ENCODE measurements at regions not wholly inside any gene's neighbourhood (a gene's known extent, or its start where the extent isn't known, plus 50 kb on each side); places are given as distances from the start of the nearest gene placed in this dataset.
A peak's percentile ranks its signal among the peaks of the same experiment; 100 is the strongest.
"Not testable (repeated sequence)": the region's sequence is repeated elsewhere in the genome, so short reads cannot be mapped to it uniquely, and the experiment has no call there.

DNA sequence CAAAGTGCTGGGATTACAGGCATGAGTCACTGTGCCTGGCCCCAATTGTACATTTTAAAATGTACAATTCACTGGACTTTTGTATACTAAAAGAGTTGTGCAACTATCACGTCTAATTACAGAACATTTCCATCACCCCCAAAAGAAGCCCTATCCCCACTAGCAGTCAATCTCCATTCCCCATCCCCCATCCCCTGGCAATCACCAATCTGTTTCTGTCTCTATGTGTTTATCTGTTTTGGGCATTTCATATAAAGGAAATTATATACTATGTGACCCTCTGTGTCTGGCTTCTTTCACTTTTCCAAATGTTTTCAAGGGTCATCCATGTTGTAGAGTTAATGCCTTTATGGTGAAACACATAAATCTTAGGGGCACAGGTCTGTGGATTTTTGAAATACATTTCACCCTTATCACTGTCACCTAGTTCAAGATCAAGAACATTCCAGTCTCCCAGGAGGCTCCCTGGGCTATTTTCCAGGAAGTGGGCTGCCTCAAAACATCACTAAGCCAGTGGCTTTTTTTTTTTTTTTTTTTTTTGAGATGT, 129.2 kb downstream of the CRLF3 start:
- BruUV-seq (replicated peaks); H3K4me3 ChIP-seq (replicated peaks in 1 of 2; ENCODE audit: low read depth in 1 of 2, low read length in 2 of 2); H3K79me2 ChIP-seq (ENCODE audit: insufficient read depth, low read length); ATAC-seq; H3K36me3 ChIP-seq (ENCODE audit: control insufficient read depth in 1 of 2, insufficient read depth in 2 of 2, low read length in 2 of 2); H3K27me3 ChIP-seq (ENCODE audit: insufficient read depth, low read length); H3K9me2 ChIP-seq (ENCODE audit: insufficient read depth); CTCF ChIA-PET; intact Hi-C loops (cut with micrococcal nuclease); H4K20me1 ChIP-seq (ENCODE audit: insufficient read depth); H3K9me3 ChIP-seq (ENCODE audit: control insufficient read depth in 1 of 2, insufficient read depth in 1 of 2, low read depth in 1 of 2, low read length in 2 of 2); RAD21 ChIA-PET (ENCODE audit: low non-redundant PET in 1 of 2, low total read pairs in 2 of 2, uncharacterized antibody in 2 of 2, unreplicated experiment in 2 of 2); DNase-seq (ENCODE audit: low read depth, low spot score); POLR2A ChIA-PET: not testable (repeated sequence)
- Histone ChIP-seq H3K4me2 (ENCODE audit: low read length) (peak overlapping the region; percentile 57), H3K4me1 (ENCODE audit: control insufficient read depth in 1 of 2, insufficient read depth in 2 of 2, low read length in 2 of 2) (peaks cover 3 to 13% of the 10 kb centered on the region in 2 experiments; a peak in 3 of 4 replicates), H3K27ac (ENCODE audit: low read depth, low read length) (peak overlapping the region; percentile 41; the same call in 1 of the 2 replicates), H3K9ac (ENCODE audit: low read length) (peak overlapping the region; percentile 27; the same call in 1 of the 2 replicates), H2AFZ (ENCODE audit: low read depth, low read length, poor library complexity, severe bottlenecking) (peak overlapping the region; percentile 88)

DNA sequence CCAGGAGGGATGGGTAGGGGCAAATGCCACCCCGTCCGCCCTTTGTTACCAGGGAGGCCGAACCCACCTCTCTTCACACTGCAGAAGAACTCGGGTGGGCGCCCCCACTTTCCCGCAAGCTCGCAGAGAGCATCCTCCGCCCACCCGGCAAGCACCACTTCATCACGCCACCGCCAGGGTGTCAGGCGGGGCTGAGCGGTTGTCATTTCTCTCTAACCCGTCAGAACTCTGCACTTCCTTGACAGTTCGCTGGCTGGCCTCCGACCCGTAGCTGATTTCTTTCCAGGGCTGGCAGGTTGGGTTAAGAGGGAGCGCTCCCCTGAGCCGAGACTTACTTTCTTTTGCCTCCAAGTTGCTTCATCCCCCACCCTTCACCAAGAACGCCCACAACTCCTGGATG, 130.7 kb downstream of the CRLF3 start:
- intact Hi-C loops (cut with micrococcal nuclease); POLR2A ChIA-PET; H3K36me3 ChIP-seq (ENCODE audit: control insufficient read depth in 1 of 2, insufficient read depth in 2 of 2, low read length in 2 of 2); H3K9me3 ChIP-seq (ENCODE audit: control insufficient read depth in 1 of 2, insufficient read depth in 1 of 2, low read depth in 1 of 2, low read length in 2 of 2); H3K27me3 ChIP-seq (ENCODE audit: insufficient read depth, low read length); DNase-seq (ENCODE audit: low read depth, low spot score); RAD21 ChIA-PET (ENCODE audit: low non-redundant PET in 1 of 2, low total read pairs in 2 of 2, uncharacterized antibody in 2 of 2, unreplicated experiment in 2 of 2); H3K9ac ChIP-seq (ENCODE audit: low read length); H4K20me1 ChIP-seq (ENCODE audit: insufficient read depth); H3K9me2 ChIP-seq (ENCODE audit: insufficient read depth); H2AFZ ChIP-seq (ENCODE audit: low read depth, low read length, poor library complexity, severe bottlenecking); H3K79me2 ChIP-seq (ENCODE audit: insufficient read depth, low read length); H3K4me3 ChIP-seq (replicated peaks in 1 of 2; ENCODE audit: low read depth in 1 of 2, low read length in 2 of 2); BruUV-seq (replicated peaks); ATAC-seq; H3K27ac ChIP-seq (ENCODE audit: low read depth, low read length); H3K4me2 ChIP-seq (ENCODE audit: low read length); CTCF ChIA-PET: not testable (repeated sequence)
- peaks cover 3 to 13% of the 10 kb centered on the region in 2 experiments; a peak in 3 of 4 replicates for H3K4me1 ChIP-seq (ENCODE audit: control insufficient read depth in 1 of 2, insufficient read depth in 2 of 2, low read length in 2 of 2)

DNA sequence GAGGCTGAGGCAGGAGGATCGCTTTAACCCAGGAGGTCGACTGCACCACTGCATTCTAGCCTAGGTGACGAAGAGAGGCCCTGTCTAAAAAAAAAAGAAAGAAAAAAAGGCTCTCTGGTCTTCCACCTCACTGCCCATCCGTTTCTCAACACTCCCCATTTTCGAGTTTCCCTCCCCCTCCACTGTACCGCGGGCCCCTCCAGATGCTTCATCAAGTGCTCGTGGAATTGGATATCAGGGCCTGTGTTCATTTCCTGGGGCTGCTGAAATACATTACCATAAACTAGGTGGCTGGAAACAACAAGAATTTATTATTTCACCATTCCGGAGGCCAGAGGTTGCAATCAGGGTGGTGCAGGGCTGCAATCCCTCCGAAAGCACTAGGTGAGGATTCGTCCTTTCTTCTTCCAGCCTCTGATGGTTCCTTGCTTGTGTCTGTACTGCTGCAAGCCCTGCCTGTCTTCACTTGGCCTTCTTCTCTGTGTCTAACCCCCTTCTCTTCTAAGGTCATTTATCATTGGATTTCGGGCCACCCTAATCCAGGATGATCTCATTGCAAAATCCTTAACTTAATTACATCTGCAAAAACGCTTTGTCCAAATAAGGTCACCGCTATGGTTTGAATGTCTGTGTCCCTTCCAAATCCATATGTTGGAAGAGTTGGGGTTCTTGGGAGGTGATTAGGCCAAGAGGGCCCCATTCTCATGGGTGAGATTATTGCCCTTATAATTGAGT, 135.1 kb downstream of the CRLF3 start:
- H3K4me2 ChIP-seq (ENCODE audit: low read length); H3K4me3 ChIP-seq (replicated peaks in 1 of 2; ENCODE audit: low read depth in 1 of 2, low read length in 2 of 2); H3K36me3 ChIP-seq (ENCODE audit: control insufficient read depth in 1 of 2, insufficient read depth in 2 of 2, low read length in 2 of 2); H3K9me2 ChIP-seq (ENCODE audit: insufficient read depth); DNase-seq (ENCODE audit: low read depth, low spot score); H3K4me1 ChIP-seq (ENCODE audit: control insufficient read depth in 1 of 2, insufficient read depth in 2 of 2, low read length in 2 of 2); H2AFZ ChIP-seq (ENCODE audit: low read depth, low read length, poor library complexity, severe bottlenecking); BruUV-seq (replicated peaks); H3K9ac ChIP-seq (ENCODE audit: low read length); POLR2A ChIA-PET; H3K27me3 ChIP-seq (ENCODE audit: insufficient read depth, low read length); H3K27ac ChIP-seq (ENCODE audit: low read depth, low read length); H4K20me1 ChIP-seq (ENCODE audit: insufficient read depth); ATAC-seq; H3K79me2 ChIP-seq (ENCODE audit: insufficient read depth, low read length); RAD21 ChIA-PET (ENCODE audit: low non-redundant PET in 1 of 2, low total read pairs in 2 of 2, uncharacterized antibody in 2 of 2, unreplicated experiment in 2 of 2); H3K9me3 ChIP-seq (ENCODE audit: control insufficient read depth in 1 of 2, insufficient read depth in 1 of 2, low read depth in 1 of 2, low read length in 2 of 2); CTCF ChIA-PET; intact Hi-C loops (cut with micrococcal nuclease): not testable (repeated sequence)

DNA sequence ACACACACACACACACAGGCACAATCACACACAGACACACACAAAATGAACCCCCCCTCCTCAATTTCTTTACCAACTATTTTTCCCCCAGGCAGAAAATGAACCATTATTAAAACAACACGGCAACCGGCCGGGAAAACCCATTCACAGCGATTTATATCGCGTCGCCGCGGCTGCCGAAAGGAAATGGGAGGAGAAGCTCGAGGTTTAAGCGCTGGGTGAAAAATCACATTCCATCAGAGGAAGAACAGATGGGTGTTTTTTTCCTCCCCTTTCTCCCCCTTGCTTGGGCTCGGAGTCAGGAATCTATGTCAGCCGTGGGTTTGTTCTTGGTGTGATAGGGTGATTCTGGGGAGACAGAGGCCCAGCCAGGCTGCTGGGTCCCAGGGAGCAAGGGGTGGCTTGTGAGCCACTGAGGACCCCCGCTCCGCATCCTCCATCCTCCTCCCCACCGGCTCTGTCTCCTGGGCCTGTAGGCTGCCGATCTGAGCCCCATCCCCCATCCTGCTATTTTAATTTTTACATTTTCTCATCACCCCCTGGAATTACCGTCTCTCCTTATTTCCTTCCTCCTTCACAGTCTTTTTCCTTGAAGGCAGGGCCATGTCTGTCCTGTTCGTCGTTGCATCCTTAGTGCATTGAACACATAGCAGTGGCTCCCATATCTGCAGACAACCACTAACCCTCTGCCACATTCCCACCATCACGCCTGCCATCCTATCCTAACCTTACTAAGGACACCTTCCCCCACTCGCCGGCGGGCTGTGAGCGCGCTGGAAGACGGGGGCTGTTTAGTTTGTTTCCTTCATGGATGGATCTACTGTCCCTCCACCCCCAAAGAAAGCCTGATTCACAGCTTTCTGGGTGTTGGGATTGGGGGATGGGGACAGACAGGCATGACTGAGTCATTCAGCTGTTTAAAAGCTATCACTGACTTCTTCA, 137.7 kb downstream of the CRLF3 start:
- BruUV-seq (replicated peaks); H3K27ac ChIP-seq (ENCODE audit: low read depth, low read length); CTCF ChIA-PET; ATAC-seq; DNase-seq (ENCODE audit: low read depth, low spot score); H3K36me3 ChIP-seq (ENCODE audit: control insufficient read depth in 1 of 2, insufficient read depth in 2 of 2, low read length in 2 of 2); H3K9ac ChIP-seq (ENCODE audit: low read length); POLR2A ChIA-PET; H3K79me2 ChIP-seq (ENCODE audit: insufficient read depth, low read length); RAD21 ChIA-PET (ENCODE audit: low non-redundant PET in 1 of 2, low total read pairs in 2 of 2, uncharacterized antibody in 2 of 2, unreplicated experiment in 2 of 2); H4K20me1 ChIP-seq (ENCODE audit: insufficient read depth); intact Hi-C loops (cut with micrococcal nuclease); H3K9me3 ChIP-seq (ENCODE audit: control insufficient read depth in 1 of 2, insufficient read depth in 1 of 2, low read depth in 1 of 2, low read length in 2 of 2); H3K9me2 ChIP-seq (ENCODE audit: insufficient read depth); H3K27me3 ChIP-seq (ENCODE audit: insufficient read depth, low read length); H2AFZ ChIP-seq (ENCODE audit: low read depth, low read length, poor library complexity, severe bottlenecking); H3K4me1 ChIP-seq (ENCODE audit: control insufficient read depth in 1 of 2, insufficient read depth in 2 of 2, low read length in 2 of 2); H3K4me2 ChIP-seq (ENCODE audit: low read length); H3K4me3 ChIP-seq (replicated peaks in 1 of 2; ENCODE audit: low read depth in 1 of 2, low read length in 2 of 2): not testable (repeated sequence)

All from HCT116 (cell line).